ENCODE measurements at regions not wholly inside any gene's neighbourhood (a gene's known extent, or its start where the extent isn't known, plus 50 kb on each side); places are given as distances from the start of the nearest gene placed in this dataset.

DNA sequence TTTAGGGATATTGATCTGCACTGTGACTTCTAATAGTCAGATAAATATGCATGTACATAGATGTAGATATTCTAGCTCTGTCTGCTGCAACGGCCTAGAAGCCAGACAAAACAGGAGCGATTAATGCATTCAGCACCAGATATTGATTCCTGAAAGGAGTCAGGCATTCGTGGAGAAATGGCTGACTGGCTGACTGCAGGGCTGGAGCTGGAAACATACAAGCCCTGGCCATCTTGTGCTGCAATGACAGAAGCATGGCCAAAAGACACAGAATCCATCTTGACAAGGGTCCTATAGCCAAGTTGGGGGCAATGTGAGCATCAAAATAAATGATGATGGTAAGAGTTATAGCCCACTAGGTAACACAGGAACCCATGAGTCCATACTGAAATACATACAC, 231.5 kb upstream of the KLHL29 start:
- ATAC-seq (ENCODE audit: low FRiP score) = no peak
- no peak for DNase-seq (ENCODE audit: low spot score)
- TF ChIP-seq, protein P1, sequence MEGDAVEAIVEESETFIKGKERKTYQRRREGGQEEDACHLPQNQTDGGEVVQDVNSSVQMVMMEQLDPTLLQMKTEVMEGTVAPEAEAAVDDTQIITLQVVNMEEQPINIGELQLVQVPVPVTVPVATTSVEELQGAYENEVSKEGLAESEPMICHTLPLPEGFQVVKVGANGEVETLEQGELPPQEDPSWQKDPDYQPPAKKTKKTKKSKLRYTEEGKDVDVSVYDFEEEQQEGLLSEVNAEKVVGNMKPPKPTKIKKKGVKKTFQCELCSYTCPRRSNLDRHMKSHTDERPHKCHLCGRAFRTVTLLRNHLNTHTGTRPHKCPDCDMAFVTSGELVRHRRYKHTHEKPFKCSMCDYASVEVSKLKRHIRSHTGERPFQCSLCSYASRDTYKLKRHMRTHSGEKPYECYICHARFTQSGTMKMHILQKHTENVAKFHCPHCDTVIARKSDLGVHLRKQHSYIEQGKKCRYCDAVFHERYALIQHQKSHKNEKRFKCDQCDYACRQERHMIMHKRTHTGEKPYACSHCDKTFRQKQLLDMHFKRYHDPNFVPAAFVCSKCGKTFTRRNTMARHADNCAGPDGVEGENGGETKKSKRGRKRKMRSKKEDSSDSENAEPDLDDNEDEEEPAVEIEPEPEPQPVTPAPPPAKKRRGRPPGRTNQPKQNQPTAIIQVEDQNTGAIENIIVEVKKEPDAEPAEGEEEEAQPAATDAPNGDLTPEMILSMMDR (IDR thresholded peaks at IDR 0.05) = no peak

DNA sequence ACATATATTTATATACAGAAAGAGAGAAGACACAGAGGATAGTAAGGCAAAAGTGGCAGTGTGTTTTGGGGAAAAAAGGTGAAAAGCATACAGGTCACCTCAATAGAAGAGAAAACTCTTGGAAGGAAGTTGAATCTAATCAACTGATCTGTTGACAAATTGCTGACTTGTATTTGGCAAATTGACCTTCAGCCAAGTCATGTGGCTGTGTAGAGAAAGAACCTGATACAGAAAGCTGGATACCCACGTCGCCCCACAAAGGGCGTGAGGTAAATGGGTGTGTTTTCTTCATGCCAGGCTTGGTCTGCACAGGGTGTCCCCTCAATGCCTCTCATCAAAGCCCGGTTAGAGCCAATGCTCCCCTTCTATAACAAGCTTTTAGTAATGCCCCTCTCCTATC, 230.0 kb upstream of the KLHL29 start:
- TF ChIP-seq, protein P1 (IDR thresholded peaks at IDR 0.05) = no peak
- no peak for DNase-seq (ENCODE audit: low spot score)
- no peak for ATAC-seq (ENCODE audit: low FRiP score)

- DNase-seq (ENCODE audit: low spot score) (no peak), ATAC-seq (ENCODE audit: low FRiP score) (no peak)
- TF ChIP-seq, protein P1 (IDR thresholded peaks at IDR 0.05) = no peak
Measured at GRCh38 chr2:23157812-23158211, 227.2 kb upstream of the KLHL29 start.

DNA sequence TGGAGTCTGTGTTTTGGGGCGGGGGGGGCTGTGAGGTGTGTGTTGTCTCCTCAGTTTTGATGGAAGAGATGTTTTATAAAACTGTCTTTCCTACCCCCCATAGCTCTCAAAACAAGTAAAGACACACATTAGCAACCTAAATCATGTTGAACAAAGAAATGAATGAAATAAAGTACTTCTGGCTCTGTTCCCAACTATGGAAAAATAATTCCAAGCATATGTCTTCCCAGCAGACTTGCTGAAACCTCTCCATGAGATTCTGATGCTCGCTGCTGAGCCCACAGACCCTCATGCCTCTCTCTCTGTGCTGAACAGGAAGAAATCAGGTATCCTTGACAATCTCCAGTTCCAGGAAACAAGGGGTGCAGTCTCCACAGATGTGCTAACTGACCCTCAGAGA, 226.7 kb upstream of the KLHL29 start:
- ATAC-seq (ENCODE audit: low FRiP score) = no peak
- DNase-seq (ENCODE audit: low spot score) = no peak
- TF ChIP-seq, protein P1 (IDR thresholded peaks at IDR 0.05) = no peak

DNA sequence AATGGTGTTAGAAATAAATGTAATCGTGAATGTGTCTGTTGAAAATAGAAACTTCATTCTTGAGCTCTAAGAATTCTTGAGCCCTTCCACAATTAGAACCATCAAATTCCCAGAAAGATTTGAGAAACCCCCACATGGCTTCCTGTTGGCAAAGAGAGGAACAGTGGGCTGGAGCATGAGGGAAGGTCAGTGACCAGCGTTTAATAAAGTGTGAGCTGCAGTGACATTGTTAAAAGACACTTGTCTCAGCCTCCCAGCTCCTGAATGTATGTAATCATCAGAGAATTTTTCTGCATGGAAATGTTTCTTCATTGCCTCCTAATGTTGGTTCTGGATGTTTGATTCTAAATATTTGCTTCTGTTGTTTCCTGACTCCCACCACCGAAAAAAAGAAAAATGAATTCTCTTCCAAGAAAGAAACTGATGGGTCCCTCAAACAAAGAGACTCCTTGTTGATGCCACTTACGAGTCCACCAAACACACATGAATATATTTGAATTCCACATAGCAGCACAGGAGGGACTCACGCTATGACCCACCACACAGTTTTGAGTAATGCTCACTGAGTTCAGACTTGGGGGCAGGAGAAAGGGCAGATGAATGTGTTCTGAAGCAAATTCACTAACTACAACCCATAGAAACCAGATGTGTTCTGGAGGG, 225.1 kb upstream of the KLHL29 start:
- ATAC-seq (ENCODE audit: low FRiP score) (no peak), DNase-seq (ENCODE audit: low spot score) (no peak)
- TF ChIP-seq, protein P1 (IDR thresholded peaks at IDR 0.05) = no peak

DNA sequence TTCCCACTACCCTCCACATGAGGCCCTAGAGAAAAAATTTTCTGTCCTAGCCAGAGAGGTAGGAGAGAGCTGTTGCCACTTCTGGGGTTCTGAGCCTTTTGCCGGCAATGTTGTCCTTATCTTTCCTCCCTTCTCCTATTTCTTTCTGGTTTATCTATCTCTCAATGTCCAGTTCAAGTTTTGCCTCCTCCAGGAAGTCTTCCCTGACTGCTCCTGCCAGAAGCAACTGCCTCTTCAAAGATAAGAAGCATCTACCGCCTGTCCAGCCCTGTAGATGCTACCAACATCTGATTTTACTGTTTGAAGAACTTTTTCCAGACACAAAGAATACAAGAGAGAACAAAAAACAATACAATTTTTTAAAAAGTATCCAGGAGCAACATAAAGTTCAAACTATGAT, 220.8 kb upstream of the KLHL29 start:
- TF ChIP-seq, protein P1 (IDR thresholded peaks at IDR 0.05) = no peak
- DNase-seq (ENCODE audit: low spot score) (no peak), ATAC-seq (ENCODE audit: low FRiP score) (no peak)

- DNase-seq (ENCODE audit: low spot score) (no peak), ATAC-seq (ENCODE audit: low FRiP score) (no peak)
- TF ChIP-seq, protein P1 (IDR thresholded peaks at IDR 0.05) = no peak
Measured at GRCh38 chr2:23169896-23170295, 215.1 kb upstream of the KLHL29 start.

Data from omental fat pad (tissue), 3 donors.